Mesodermal cell (in vitro differentiated cells): ENCODE measurements at regions not wholly inside any gene's neighbourhood (a gene's known extent, or its start where the extent isn't known, plus 50 kb on each side); places are given as distances from the start of the nearest gene placed in this dataset.
"Not testable (repeated sequence)": the region's sequence is repeated elsewhere in the genome, so short reads cannot be mapped to it uniquely, and the experiment has no call there.

Experiments used
- H3K27ac ChIP-seq: 2 replicates; pipeline ENCODE4 v1.7.0; 2013; ENCODE audit warnings: mild to moderate bottlenecking, low read depth, low read length, moderate library complexity; ENCODE audit not compliant: severe bottlenecking
- H3K36me3 ChIP-seq: 2 replicates; pipeline ENCODE4 v1.7.1; 2013; ENCODE audit warnings: mild to moderate bottlenecking, low read length, moderate library complexity; ENCODE audit not compliant: control insufficient read depth, insufficient read depth
- H3K4me1 ChIP-seq: one replicate; pipeline ENCODE4 v1.7.1; 2013; ENCODE audit warnings: mild to moderate bottlenecking, low read length; ENCODE audit not compliant: insufficient read depth, control insufficient read depth, poor library complexity, severe bottlenecking
- H3K4me3 ChIP-seq: 2 replicates; pipeline ENCODE4 v1.7.0; 2013; ENCODE audit warnings: low read length, control low read depth, mild to moderate bottlenecking; ENCODE audit not compliant: insufficient read depth, poor library complexity, severe bottlenecking; ENCODE audit errors: extremely low read depth
- H3K9me3 ChIP-seq: 2 replicates; pipeline ENCODE4 v1.7.1; 2013; ENCODE audit warnings: mild to moderate bottlenecking, low read length, moderate library complexity; ENCODE audit not compliant: control insufficient read depth
- WGBS, 2 experiments: methylation state at CpG; one replicate each; pipeline ENCODE4 v1.1.5; 2013; ENCODE audit warnings: missing lambda C conversion rate in 2 of 2; ENCODE audit not compliant: insufficient coverage in 2 of 2; 5-methylcytosine and 5-hydroxymethylcytosine counted together

GRCh38 chr9:102609461-102609860 lies 385.7 kb upstream of the CYLC2 start:
- Histone ChIP-seq H3K27ac (no peak overlapping the region), H3K36me3 (no peaks in the 10 kb centered on the region), H3K4me1 (no peaks in the 10 kb centered on the region), H3K9me3 (peaks cover 14% of the 10 kb centered on the region), H3K4me3 (no peak overlapping the region)
- 42 to 65% methylated on average over 2 of the region's 2 CpGs for WGBS, 2 experiments

- not testable (repeated sequence) for H3K4me1 ChIP-seq, H3K4me3 ChIP-seq, H3K36me3 ChIP-seq, H3K27ac ChIP-seq
- 79 to 82% methylated on average over 25 to 38 of the region's 47 CpGs for WGBS, 2 experiments
- peaks cover 21% of the 10 kb centered on the region for H3K9me3 ChIP-seq
Measured at GRCh38 chr9:102603198-102604195, 391.6 kb upstream of the CYLC2 start.

- no peaks in the 10 kb centered on the region for H3K36me3 ChIP-seq
- no CpG with 5 or more reads among the region's 3 CpGs for WGBS, 2 experiments
Measured at GRCh38 chr9:102594241-102594640, 400.9 kb upstream of the CYLC2 start.

GRCh38 chr9:102587281-102587680 lies 407.9 kb upstream of the CYLC2 start:
- no peaks in the 10 kb centered on the region for H3K36me3 ChIP-seq
- no peak overlapping the region for H3K27ac ChIP-seq
- H3K4me3 ChIP-seq = no peak overlapping the region
- no peaks in the 10 kb centered on the region for H3K9me3 ChIP-seq
- WGBS, 2 experiments = 50 to 70% methylated on average over 1 to 2 of the region's 2 CpGs
- no peaks in the 10 kb centered on the region for H3K4me1 ChIP-seq

More at GRCh38 chr9:102594241-102594640, 400.9 kb upstream of the CYLC2 start:
- H3K4me3 ChIP-seq = no peak overlapping the region
- no peaks in the 10 kb centered on the region for H3K9me3 ChIP-seq
- H3K27ac ChIP-seq = no peak overlapping the region
- H3K4me1 ChIP-seq = no peaks in the 10 kb centered on the region

- Histone ChIP-seq H3K27ac (no peak overlapping the region), H3K9me3 (no peaks in the 10 kb centered on the region), H3K4me1 (no peaks in the 10 kb centered on the region), H3K4me3 (no peak overlapping the region), H3K36me3 (no peaks in the 10 kb centered on the region)
- WGBS, 2 experiments = 94 to 100% methylated on average over 2 to 3 of the region's 3 CpGs
Measured at GRCh38 chr9:102569436-102569835, 425.7 kb upstream of the CYLC2 start.

- H3K9me3 ChIP-seq = peaks cover 20% of the 10 kb centered on the region
- WGBS, 2 experiments = 91 to 100% methylated on average over 1 of the region's 1 CpG
Measured at GRCh38 chr9:102551346-102551745, 443.8 kb upstream of the CYLC2 start.

GRCh38 chr9:102550886-102551285 lies 444.2 kb upstream of the CYLC2 start:
- no peaks in the 10 kb centered on the region for H3K36me3 ChIP-seq
- no peaks in the 10 kb centered on the region for H3K4me1 ChIP-seq
- H3K4me3 ChIP-seq = no peak overlapping the region
- 87 to 97% methylated on average over 3 of the region's 3 CpGs for WGBS, 2 experiments
- H3K9me3 ChIP-seq = peaks cover 20% of the 10 kb centered on the region
- no peak overlapping the region for H3K27ac ChIP-seq

More at GRCh38 chr9:102551346-102551745, 443.8 kb upstream of the CYLC2 start:
- Histone ChIP-seq H3K4me1 (no peaks in the 10 kb centered on the region), H3K4me3 (no peak overlapping the region), H3K36me3 (no peaks in the 10 kb centered on the region), H3K27ac (no peak overlapping the region)

GRCh38 chr9:102550266-102550665 lies 444.9 kb upstream of the CYLC2 start:
- H3K36me3 ChIP-seq = no peaks in the 10 kb centered on the region
- H3K27ac ChIP-seq = no peak overlapping the region
- no peaks in the 10 kb centered on the region for H3K4me1 ChIP-seq
- H3K9me3 ChIP-seq = peaks cover 20% of the 10 kb centered on the region
- H3K4me3 ChIP-seq = no peak overlapping the region

- Histone ChIP-seq H3K4me3 (no peak overlapping the region), H3K9me3 (peaks cover 9% of the 10 kb centered on the region), H3K36me3 (no peaks in the 10 kb centered on the region), H3K27ac (no peak overlapping the region), H3K4me1 (no peaks in the 10 kb centered on the region)
- 64% methylated on average over 2 of the region's 2 CpGs; no CpG with 5 or more reads in 1 of the 2 experiments for WGBS, 2 experiments
Measured at GRCh38 chr9:102534031-102534430, 461.1 kb upstream of the CYLC2 start.

- no peaks in the 10 kb centered on the region for H3K36me3 ChIP-seq
- 92% methylated on average over 2 of the region's 3 CpGs; no CpG with 5 or more reads in 1 of the 2 experiments for WGBS, 2 experiments
- H3K27ac ChIP-seq = no peak overlapping the region
- H3K9me3 ChIP-seq = peaks cover 16% of the 10 kb centered on the region
- H3K4me3 ChIP-seq = no peak overlapping the region
- no peaks in the 10 kb centered on the region for H3K4me1 ChIP-seq
Measured at GRCh38 chr9:102521097-102521755, 473.9 kb upstream of the CYLC2 start.
